ENCODE measurements at regions not wholly inside any gene's neighbourhood (a gene's known extent, or its start where the extent isn't known, plus 50 kb on each side); places are given as distances from the start of the nearest gene placed in this dataset.
"Not testable (repeated sequence)": the region's sequence is repeated elsewhere in the genome, so short reads cannot be mapped to it uniquely, and the experiment has no call there.

GRCh38 chr9:65458465-65458864 is 173.5 kb upstream of the FOXD4L5 start:
- Histone ChIP-seq H3K27me3 (replicated peaks in 1 of 4; ENCODE audit: control extremely low read depth in 1 of 4, control insufficient read depth in 3 of 4, insufficient read depth in 4 of 4, low read length in 3 of 4) (no peaks in the 10 kb centered on the region), H3K4me1 (ENCODE audit: control insufficient read depth in 2 of 2, insufficient read depth in 2 of 2, low read length in 2 of 2) (no peaks in the 10 kb centered on the region), H4K20me1 (ENCODE audit: control insufficient read depth, insufficient read depth, low read length, poor library complexity, severe bottlenecking) (no peaks in the 10 kb centered on the region), H3K79me2 (ENCODE audit: control insufficient read depth, insufficient read depth, low read length) (no peaks in the 10 kb centered on the region), H3K4me3 (ENCODE audit: control extremely low read depth in 1 of 5, extremely low read depth in 1 of 5, insufficient read depth in 1 of 5, low read depth in 2 of 5, low read length in 4 of 5) (no peak overlapping the region), H2AFZ (ENCODE audit: insufficient read depth, low read depth, low read length, poor library complexity, severe bottlenecking) (no peak overlapping the region), H3K4me2 (replicated peaks; ENCODE audit: low read depth, low read length, poor library complexity, severe bottlenecking) (no peak overlapping the region), H3K27ac (ENCODE audit: low read length in 2 of 2) (no peak overlapping the region), H3K9me3 (ENCODE audit: control extremely low read depth in 1 of 3, control insufficient read depth in 2 of 3, insufficient read depth in 1 of 3, low read length in 2 of 3) (peaks cover 0 to 33% (median 0%) of the 10 kb centered on the region in 3 donors), H3K9ac (ENCODE audit: low read length) (no peak overlapping the region), H3K36me3 (replicated peaks in 1 of 2; ENCODE audit: control extremely low read depth in 1 of 2, control insufficient read depth in 1 of 2, extremely low read depth in 1 of 2, insufficient read depth in 2 of 2, low read length in 1 of 2) (no peaks in the 10 kb centered on the region)
- ATAC-seq (ENCODE audit: low read depth): no peak
- POLR2A ChIA-PET: no interaction called here
- CTCF ChIA-PET: no interaction called here
- Mint-ChIP-seq H3K4me3 (no peak overlapping the region), H3K27ac (no peak overlapping the region), H3K4me1 (no peaks in the 10 kb centered on the region), H3K27me3 (no peaks in the 10 kb centered on the region), H3K9me3 (ENCODE audit: insufficient read depth) (peaks cover 6% of the 10 kb centered on the region)
- DNase-seq: no peak
- no peak for TF ChIP-seq EZH2 (IDR thresholded peaks at IDR 0.05; ENCODE audit: borderline replicate concordance, insufficient read depth, low read depth, low read length, poor library complexity, severe bottlenecking)
- TF ChIP-seq, protein P1, sequence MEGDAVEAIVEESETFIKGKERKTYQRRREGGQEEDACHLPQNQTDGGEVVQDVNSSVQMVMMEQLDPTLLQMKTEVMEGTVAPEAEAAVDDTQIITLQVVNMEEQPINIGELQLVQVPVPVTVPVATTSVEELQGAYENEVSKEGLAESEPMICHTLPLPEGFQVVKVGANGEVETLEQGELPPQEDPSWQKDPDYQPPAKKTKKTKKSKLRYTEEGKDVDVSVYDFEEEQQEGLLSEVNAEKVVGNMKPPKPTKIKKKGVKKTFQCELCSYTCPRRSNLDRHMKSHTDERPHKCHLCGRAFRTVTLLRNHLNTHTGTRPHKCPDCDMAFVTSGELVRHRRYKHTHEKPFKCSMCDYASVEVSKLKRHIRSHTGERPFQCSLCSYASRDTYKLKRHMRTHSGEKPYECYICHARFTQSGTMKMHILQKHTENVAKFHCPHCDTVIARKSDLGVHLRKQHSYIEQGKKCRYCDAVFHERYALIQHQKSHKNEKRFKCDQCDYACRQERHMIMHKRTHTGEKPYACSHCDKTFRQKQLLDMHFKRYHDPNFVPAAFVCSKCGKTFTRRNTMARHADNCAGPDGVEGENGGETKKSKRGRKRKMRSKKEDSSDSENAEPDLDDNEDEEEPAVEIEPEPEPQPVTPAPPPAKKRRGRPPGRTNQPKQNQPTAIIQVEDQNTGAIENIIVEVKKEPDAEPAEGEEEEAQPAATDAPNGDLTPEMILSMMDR (IDR thresholded peaks at IDR 0.05): no peak
- intact Hi-C loops (cut with micrococcal nuclease): no loop called here
- 96% methylated on average over 18 of the region's 20 CpGs for WGBS (ENCODE audit: insufficient coverage)

- H3K9ac ChIP-seq (ENCODE audit: low read length); H3K4me2 ChIP-seq (replicated peaks; ENCODE audit: low read depth, low read length, poor library complexity, severe bottlenecking); H3K4me1 ChIP-seq (ENCODE audit: control insufficient read depth in 2 of 2, insufficient read depth in 2 of 2, low read length in 2 of 2); H3K79me2 ChIP-seq (ENCODE audit: control insufficient read depth, insufficient read depth, low read length); H4K20me1 ChIP-seq (ENCODE audit: control insufficient read depth, insufficient read depth, low read length, poor library complexity, severe bottlenecking); H3K4me1 Mint-ChIP-seq; DNase-seq; H3K4me3 Mint-ChIP-seq; H3K27ac Mint-ChIP-seq; CTCF ChIA-PET; H3K27me3 ChIP-seq (replicated peaks in 1 of 4; ENCODE audit: control extremely low read depth in 1 of 4, control insufficient read depth in 3 of 4, insufficient read depth in 4 of 4, low read length in 3 of 4); ATAC-seq (ENCODE audit: low read depth); POLR2A ChIA-PET; H3K27ac ChIP-seq (ENCODE audit: low read length in 2 of 2); intact Hi-C loops (cut with micrococcal nuclease); H3K36me3 ChIP-seq (replicated peaks in 1 of 2; ENCODE audit: control extremely low read depth in 1 of 2, control insufficient read depth in 1 of 2, extremely low read depth in 1 of 2, insufficient read depth in 2 of 2, low read length in 1 of 2); H2AFZ ChIP-seq (ENCODE audit: insufficient read depth, low read depth, low read length, poor library complexity, severe bottlenecking); H3K27me3 Mint-ChIP-seq; H3K4me3 ChIP-seq (ENCODE audit: control extremely low read depth in 1 of 5, extremely low read depth in 1 of 5, insufficient read depth in 1 of 5, low read depth in 2 of 5, low read length in 4 of 5): not testable (repeated sequence)
- 95% methylated on average over 2 of the region's 18 CpGs for WGBS (ENCODE audit: insufficient coverage)
- peaks cover 0 to 33% (median 0%) of the 10 kb centered on the region in 3 donors for H3K9me3 ChIP-seq (ENCODE audit: control extremely low read depth in 1 of 3, control insufficient read depth in 2 of 3, insufficient read depth in 1 of 3, low read length in 2 of 3)
- peaks cover 10% of the 10 kb centered on the region for H3K9me3 Mint-ChIP-seq (ENCODE audit: insufficient read depth)
These were observed 172.0 kb upstream of the FOXD4L5 start for GRCh38 chr9:65456991-65457390.

GRCh38 chr9:65455751-65456647 is 171.0 kb upstream of the FOXD4L5 start:
- intact Hi-C loops (cut with micrococcal nuclease); H3K27ac Mint-ChIP-seq; H3K4me1 Mint-ChIP-seq; H3K4me2 ChIP-seq (replicated peaks; ENCODE audit: low read depth, low read length, poor library complexity, severe bottlenecking); H2AFZ ChIP-seq (ENCODE audit: insufficient read depth, low read depth, low read length, poor library complexity, severe bottlenecking); H3K79me2 ChIP-seq (ENCODE audit: control insufficient read depth, insufficient read depth, low read length); H3K27me3 Mint-ChIP-seq; H3K4me3 Mint-ChIP-seq; H3K4me3 ChIP-seq (ENCODE audit: control extremely low read depth in 1 of 5, extremely low read depth in 1 of 5, insufficient read depth in 1 of 5, low read depth in 2 of 5, low read length in 4 of 5); H3K4me1 ChIP-seq (ENCODE audit: control insufficient read depth in 2 of 2, insufficient read depth in 2 of 2, low read length in 2 of 2); H4K20me1 ChIP-seq (ENCODE audit: control insufficient read depth, insufficient read depth, low read length, poor library complexity, severe bottlenecking); ATAC-seq (ENCODE audit: low read depth); CTCF ChIA-PET; POLR2A ChIA-PET; H3K27ac ChIP-seq (ENCODE audit: low read length in 2 of 2); H3K9ac ChIP-seq (ENCODE audit: low read length); H3K27me3 ChIP-seq (replicated peaks in 1 of 4; ENCODE audit: control extremely low read depth in 1 of 4, control insufficient read depth in 3 of 4, insufficient read depth in 4 of 4, low read length in 3 of 4); DNase-seq; H3K36me3 ChIP-seq (replicated peaks in 1 of 2; ENCODE audit: control extremely low read depth in 1 of 2, control insufficient read depth in 1 of 2, extremely low read depth in 1 of 2, insufficient read depth in 2 of 2, low read length in 1 of 2): not testable (repeated sequence)
- H3K9me3 Mint-ChIP-seq (ENCODE audit: insufficient read depth): peaks cover 10% of the 10 kb centered on the region
- WGBS (ENCODE audit: insufficient coverage): 86% methylated on average over 10 of the region's 18 CpGs
- H3K9me3 ChIP-seq (ENCODE audit: control extremely low read depth in 1 of 3, control insufficient read depth in 2 of 3, insufficient read depth in 1 of 3, low read length in 2 of 3): peaks cover 0 to 31% (median 0%) of the 10 kb centered on the region in 3 donors

Data from B cell (primary cell).